Right atrium auricular region (tissue), 2 donors: ENCODE measurements at regions not wholly inside any gene's neighbourhood (a gene's known extent, or its start where the extent isn't known, plus 50 kb on each side); places are given as distances from the start of the nearest gene placed in this dataset.

Experiments used
- DNase-seq: peaks from one replicate; pipeline ENCODE4 v3.0.0-alpha.2; 2019; ENCODE audit warnings: low spot score
- H3K27ac ChIP-seq, 2 donors: fragments of 200-600 bp; sonication (generic); 1 replicate in 1 of 2; 2 replicates in 1 of 2; pipeline ENCODE4 v1.5.1; 2016 to 2019
- H3K27me3 ChIP-seq, 2 donors: fragments of 200-600 bp; sonication (generic); one replicate each; pipeline versions ENCODE4 v1.5.1 to v1.6.0; 2017 to 2019
- H3K36me3 ChIP-seq: fragments of 200-600 bp; sonication (generic); one replicate; pipeline ENCODE4 v1.5.1; 2016
- H3K4me1 ChIP-seq, 2 donors: fragments of 200-600 bp; sonication (generic); one replicate each; pipeline versions ENCODE4 v1.5.1 to v1.6.0; 2017 to 2019
- H3K4me3 ChIP-seq, 2 donors: fragments of 200-600 bp; sonication (generic); 1 replicate in 1 of 2; 2 replicates in 1 of 2; pipeline ENCODE4 v1.5.1; 2017 to 2019; ENCODE audit warnings: mild to moderate bottlenecking in 1 of 2, moderate library complexity in 1 of 2
- H3K9me3 ChIP-seq, 2 donors: fragments of 200-600 bp; sonication (generic); one replicate each; pipeline ENCODE4 v1.5.1; 2019
- TF ChIP-seq, protein P1 (sequence below), 2 donors: fragments of 200-600 bp; sonication (generic); IDR thresholded peaks; one replicate each; pipeline ENCODE4 v1.5.1; 2019; ENCODE audit warnings: antibody characterized with exemption in 2 of 2

DNA sequence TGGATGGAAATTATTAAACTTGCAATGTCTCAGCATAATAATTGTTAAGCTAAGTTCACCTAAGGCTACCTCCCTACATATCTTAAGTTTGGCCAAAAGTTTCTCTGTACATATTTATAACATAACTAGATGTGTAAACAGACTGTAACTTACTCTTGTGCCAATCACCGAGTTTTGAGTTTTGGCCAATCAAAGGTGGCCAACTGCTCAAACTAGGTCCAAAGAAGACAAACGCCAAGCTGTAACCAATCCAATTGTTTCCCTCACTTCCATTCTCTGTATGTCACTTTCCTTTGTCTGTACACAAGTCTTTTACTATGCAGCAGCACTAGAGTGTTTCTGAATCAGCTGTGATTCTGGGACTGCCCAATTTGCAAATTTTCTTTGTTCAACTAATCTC lies 197.8 kb downstream of the LYPLAL1 start:
- TF ChIP-seq, protein P1, sequence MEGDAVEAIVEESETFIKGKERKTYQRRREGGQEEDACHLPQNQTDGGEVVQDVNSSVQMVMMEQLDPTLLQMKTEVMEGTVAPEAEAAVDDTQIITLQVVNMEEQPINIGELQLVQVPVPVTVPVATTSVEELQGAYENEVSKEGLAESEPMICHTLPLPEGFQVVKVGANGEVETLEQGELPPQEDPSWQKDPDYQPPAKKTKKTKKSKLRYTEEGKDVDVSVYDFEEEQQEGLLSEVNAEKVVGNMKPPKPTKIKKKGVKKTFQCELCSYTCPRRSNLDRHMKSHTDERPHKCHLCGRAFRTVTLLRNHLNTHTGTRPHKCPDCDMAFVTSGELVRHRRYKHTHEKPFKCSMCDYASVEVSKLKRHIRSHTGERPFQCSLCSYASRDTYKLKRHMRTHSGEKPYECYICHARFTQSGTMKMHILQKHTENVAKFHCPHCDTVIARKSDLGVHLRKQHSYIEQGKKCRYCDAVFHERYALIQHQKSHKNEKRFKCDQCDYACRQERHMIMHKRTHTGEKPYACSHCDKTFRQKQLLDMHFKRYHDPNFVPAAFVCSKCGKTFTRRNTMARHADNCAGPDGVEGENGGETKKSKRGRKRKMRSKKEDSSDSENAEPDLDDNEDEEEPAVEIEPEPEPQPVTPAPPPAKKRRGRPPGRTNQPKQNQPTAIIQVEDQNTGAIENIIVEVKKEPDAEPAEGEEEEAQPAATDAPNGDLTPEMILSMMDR (IDR thresholded peaks at IDR 0.05): no peak
- no peaks in the 10 kb centered on the region for H3K36me3 ChIP-seq
- H3K27ac ChIP-seq: no peak overlapping the region
- no peak for DNase-seq
- no peaks in the 10 kb centered on the region for H3K27me3 ChIP-seq
- H3K4me3 ChIP-seq: no peak overlapping the region
- H3K4me1 ChIP-seq: no peaks in the 10 kb centered on the region
- no peaks in the 10 kb centered on the region for H3K9me3 ChIP-seq

DNA sequence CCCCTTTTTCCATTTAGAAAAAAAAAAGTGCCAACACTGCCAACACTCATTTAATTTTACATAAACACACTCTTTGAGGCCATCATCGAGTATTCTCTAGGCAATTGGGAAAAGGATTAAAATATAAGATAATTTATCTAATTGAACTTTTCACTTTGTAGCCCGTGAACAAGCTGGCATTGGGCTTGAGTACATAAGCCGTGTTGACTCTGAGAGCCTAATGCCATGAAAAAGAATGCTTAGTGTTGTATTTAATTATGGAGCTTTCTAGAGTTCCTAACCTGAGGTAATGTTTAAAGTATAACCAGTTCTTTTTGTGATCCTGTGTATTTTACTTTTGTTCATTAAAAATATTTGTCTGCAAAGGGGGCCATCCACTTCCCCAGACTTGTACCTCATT lies 193.8 kb downstream of the LYPLAL1 start:
- Histone ChIP-seq H3K27ac (no peak overlapping the region), H3K9me3 (no peaks in the 10 kb centered on the region), H3K36me3 (no peaks in the 10 kb centered on the region), H3K4me3 (no peak overlapping the region), H3K27me3 (no peaks in the 10 kb centered on the region), H3K4me1 (no peaks in the 10 kb centered on the region)
- TF ChIP-seq, protein P1 (IDR thresholded peaks at IDR 0.05): no peak
- no peak for DNase-seq

DNA sequence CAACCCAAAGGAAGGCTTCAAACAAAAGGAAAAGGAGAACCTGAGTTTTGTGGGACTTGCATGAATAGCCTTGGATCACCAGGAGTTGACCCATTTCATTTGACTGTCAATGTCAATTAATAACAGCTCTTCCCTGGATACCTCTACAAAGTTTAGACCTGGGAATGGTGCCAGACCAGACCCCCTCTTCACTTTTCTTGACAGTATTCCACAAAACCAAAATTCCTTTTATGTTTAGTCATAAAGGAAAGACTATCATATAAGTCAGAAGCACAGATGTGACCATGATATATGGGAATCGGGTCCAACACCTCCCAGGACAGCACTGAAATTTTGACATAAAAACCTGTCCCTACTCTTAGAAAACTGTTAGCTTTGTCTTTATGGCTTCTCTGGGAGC lies 191.8 kb downstream of the LYPLAL1 start:
- Histone ChIP-seq H3K27ac (no peak overlapping the region), H3K36me3 (no peaks in the 10 kb centered on the region), H3K4me3 (no peak overlapping the region), H3K4me1 (no peaks in the 10 kb centered on the region), H3K9me3 (no peaks in the 10 kb centered on the region), H3K27me3 (no peaks in the 10 kb centered on the region)
- DNase-seq: no peak
- TF ChIP-seq, protein P1 (IDR thresholded peaks at IDR 0.05): no peak

DNA sequence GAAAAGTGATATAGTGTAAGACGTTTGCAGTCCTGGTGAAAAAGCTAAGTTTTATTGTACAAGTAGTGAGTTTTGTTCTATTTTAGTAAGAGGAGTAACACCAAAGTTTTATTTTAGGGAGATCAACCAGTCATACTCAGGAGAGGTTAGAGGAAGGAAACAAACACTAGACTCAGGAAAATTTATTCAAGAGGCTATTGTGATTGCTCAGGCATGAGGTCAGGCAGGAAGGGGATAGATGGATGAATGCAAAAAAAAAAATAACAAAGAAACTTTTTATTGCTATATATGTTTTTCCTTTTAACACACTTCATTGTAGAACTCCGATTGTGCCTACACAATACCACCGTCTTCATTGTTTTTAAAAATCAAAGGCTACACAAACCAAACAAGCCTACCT lies 189.0 kb downstream of the LYPLAL1 start:
- TF ChIP-seq, protein P1 (IDR thresholded peaks at IDR 0.05): no peak
- H3K36me3 ChIP-seq: no peaks in the 10 kb centered on the region
- H3K4me3 ChIP-seq: no peak overlapping the region
- no peak overlapping the region for H3K27ac ChIP-seq
- no peaks in the 10 kb centered on the region for H3K4me1 ChIP-seq
- H3K27me3 ChIP-seq: no peaks in the 10 kb centered on the region
- DNase-seq: no peak
- no peaks in the 10 kb centered on the region for H3K9me3 ChIP-seq

DNA sequence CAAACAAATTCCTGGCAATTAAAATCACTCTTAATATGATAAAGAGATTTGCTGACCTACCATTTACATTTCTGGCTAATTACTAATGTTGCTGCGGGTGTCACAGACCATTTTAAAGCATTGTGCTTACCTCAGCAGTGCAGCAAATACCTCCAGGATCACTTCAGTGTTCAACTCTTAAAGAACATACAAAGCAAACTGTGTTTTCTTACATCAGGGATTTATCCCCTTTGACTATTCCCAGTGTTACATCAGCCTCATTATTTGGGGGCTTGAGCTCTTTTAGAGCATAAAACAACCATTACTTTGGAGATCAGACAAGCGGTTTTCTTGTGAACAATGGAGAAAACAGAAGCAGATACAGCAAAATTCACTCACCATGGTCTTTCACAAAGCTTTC lies 185.4 kb downstream of the LYPLAL1 start:
- no peak for DNase-seq
- Histone ChIP-seq H3K4me3 (no peak overlapping the region), H3K27ac (no peak overlapping the region), H3K4me1 (no peaks in the 10 kb centered on the region), H3K27me3 (no peaks in the 10 kb centered on the region), H3K36me3 (no peaks in the 10 kb centered on the region), H3K9me3 (no peaks in the 10 kb centered on the region)
- TF ChIP-seq, protein P1 (IDR thresholded peaks at IDR 0.05): no peak

DNA sequence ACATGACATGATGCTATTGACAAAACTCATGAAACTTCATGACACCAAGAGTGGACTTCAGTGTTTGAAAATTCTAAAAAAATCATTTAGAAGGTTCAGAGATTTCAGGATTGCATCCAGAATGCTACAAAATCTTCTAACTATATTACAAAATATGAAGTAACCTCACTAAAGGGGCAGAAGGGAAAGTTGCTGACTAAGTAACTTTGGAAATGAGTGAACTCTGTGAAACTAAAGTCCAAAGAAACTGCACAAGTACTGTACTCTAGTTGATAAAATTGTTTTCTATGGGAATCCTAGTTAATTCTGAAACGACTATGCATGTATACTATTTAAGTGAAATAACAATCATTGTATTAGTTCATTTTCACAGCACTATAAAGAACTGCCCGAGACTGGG lies 184.4 kb downstream of the LYPLAL1 start:
- Histone ChIP-seq H3K9me3 (no peaks in the 10 kb centered on the region), H3K4me3 (no peak overlapping the region), H3K27me3 (no peaks in the 10 kb centered on the region), H3K27ac (no peak overlapping the region), H3K4me1 (no peaks in the 10 kb centered on the region), H3K36me3 (no peaks in the 10 kb centered on the region)
- no peak for DNase-seq
- TF ChIP-seq, protein P1 (IDR thresholded peaks at IDR 0.05): no peak
